Kidney (tissue), 13 donors: ENCODE measurements at regions not wholly inside any gene's neighbourhood (a gene's known extent, or its start where the extent isn't known, plus 50 kb on each side); places are given as distances from the start of the nearest gene placed in this dataset.

Experiments used
- DNase-seq, 5 donors: peaks; one replicate each; pipeline ENCODE4 v3.0.0-alpha.2; 2013 to 2020
- FAIRE-seq: peaks from 2 replicates; lab custom pipeline; 2012; peaks lifted over from hg19 to GRCh38; lab: Jason Lieb, UNC
- H3K27ac ChIP-seq, 2 donors: one replicate each; pipeline ENCODE4 v1.7.0; 2013; ENCODE audit warnings: low read depth in 2 of 2, low read length in 2 of 2, inconsistent platforms in 1 of 2
- H3K27me3 ChIP-seq: one replicate; pipeline ENCODE4 v1.7.1; 2013; ENCODE audit warnings: low read length, inconsistent platforms; ENCODE audit not compliant: control insufficient read depth, insufficient read depth
- H3K36me3 ChIP-seq, 3 donors: one replicate each; pipeline versions ENCODE4 v1.7.0 to v1.7.1; 2013; ENCODE audit warnings: low read length in 3 of 3, control low read depth in 1 of 3, inconsistent platforms in 1 of 3; ENCODE audit not compliant: insufficient read depth in 3 of 3, control insufficient read depth in 2 of 3
- H3K4me1 ChIP-seq, 3 donors: one replicate each; pipeline versions ENCODE4 v1.7.0 to v1.7.1; 2013; ENCODE audit warnings: low read length in 3 of 3, inconsistent platforms in 1 of 3, low read depth in 1 of 3; ENCODE audit not compliant: control insufficient read depth in 2 of 3, insufficient read depth in 2 of 3
- H3K4me3 ChIP-seq, 3 donors: one replicate each; pipeline versions ENCODE4 v1.7.0 to v1.8.1; 2013; ENCODE audit warnings: low read length in 3 of 3, control low read depth in 1 of 3, inconsistent platforms in 1 of 3
- H3K9ac ChIP-seq, 3 donors: one replicate each; pipeline versions ENCODE4 v1.7.0 to v1.7.1; 2013; ENCODE audit warnings: low read length in 3 of 3, control low read depth in 1 of 3, inconsistent platforms in 1 of 3
- H3K9me3 ChIP-seq, 3 donors: one replicate each; pipeline versions ENCODE4 v1.7.0 to v1.7.1; 2013; ENCODE audit warnings: low read length in 3 of 3, control low read depth in 1 of 3, inconsistent platforms in 1 of 3; ENCODE audit not compliant: control insufficient read depth in 2 of 3, insufficient read depth in 1 of 3
- CTCF ChIP-seq: IDR thresholded peaks from 3 replicates; pipeline ENCODE4 v1.5.1; 2012; ENCODE audit warnings: mild to moderate bottlenecking, moderate library complexity, borderline replicate concordance; ENCODE audit not compliant: insufficient read depth; ENCODE audit errors: extremely low read depth
- intact Hi-C: fragments of 100-400 bp; cut with DNase I; formaldehyde crosslinking; loops from one replicate; pipeline ENCODE4 v1.11.1; 2022
- donor health status: control.
- donor health status: control.
- donor health status: control.
- donor health status: control.
- donor health status: control.
- donor health status: DM: yes; HTN: yes; CAD: no.
- donor health status: Normal renal cell carcinoma (clear cell type).

DNA sequence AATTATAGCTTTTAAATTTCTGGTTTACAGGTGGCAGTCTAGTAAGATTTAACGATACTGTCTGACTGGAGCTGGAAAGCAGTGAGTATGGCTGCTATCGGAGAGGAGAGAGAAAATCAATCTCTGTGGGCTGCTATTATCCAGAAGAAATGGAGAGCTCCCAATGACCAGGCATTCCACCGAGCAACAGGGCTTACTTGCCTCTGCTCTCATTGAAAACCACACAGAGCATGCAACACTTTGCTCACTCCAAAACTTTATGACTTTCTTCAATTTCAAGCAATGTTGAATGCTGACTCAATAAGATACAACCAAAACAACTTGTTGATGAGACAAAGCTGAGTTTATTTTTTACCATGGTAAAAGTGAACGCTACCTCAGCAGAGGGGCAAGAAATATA, 337.0 kb upstream of the NCAM2 start:
- TF ChIP-seq CTCF: no peak
- Histone ChIP-seq H3K36me3 (no peaks in the 10 kb centered on the region), H3K27ac (no peak overlapping the region), H3K4me3 (no peak overlapping the region), H3K27me3 (no peaks in the 10 kb centered on the region), H3K4me1 (no peaks in the 10 kb centered on the region), H3K9me3 (peaks cover 0 to 5% (median 0%) of the 10 kb centered on the region in 3 donors), H3K9ac (no peak overlapping the region)
- intact Hi-C loops: no loop called here
- FAIRE-seq (no peak), DNase-seq (no peak)

GRCh38 chr21:20661745-20662422, 336.3 kb upstream of the NCAM2 start:
- H3K9me3 ChIP-seq: peaks cover 0 to 5% (median 0%) of the 10 kb centered on the region in 3 donors
- H3K27ac ChIP-seq: no peak overlapping the region
- H3K9ac ChIP-seq: no peak overlapping the region
- H3K4me3 ChIP-seq: no peak overlapping the region
- TF ChIP-seq CTCF: no peak
- H3K27me3 ChIP-seq: no peaks in the 10 kb centered on the region
- intact Hi-C loops: no loop called here
- peak in 2 of 5 donors; percentile 2 to 8 for DNase-seq
- H3K4me1 ChIP-seq: no peaks in the 10 kb centered on the region
- FAIRE-seq: no peak
- no peaks in the 10 kb centered on the region for H3K36me3 ChIP-seq

GRCh38 chr21:20662514-20662913, 335.7 kb upstream of the NCAM2 start:
- DNase-seq: no peak
- Histone ChIP-seq H3K9me3 (peaks cover 0 to 5% (median 0%) of the 10 kb centered on the region in 3 donors), H3K4me1 (no peaks in the 10 kb centered on the region), H3K9ac (no peak overlapping the region), H3K27me3 (no peaks in the 10 kb centered on the region), H3K36me3 (no peaks in the 10 kb centered on the region), H3K27ac (no peak overlapping the region), H3K4me3 (no peak overlapping the region)
- intact Hi-C loops: no loop called here
- TF ChIP-seq CTCF: no peak
- no peak for FAIRE-seq
